ENCODE measurements at regions not wholly inside any gene's neighbourhood (a gene's known extent, or its start where the extent isn't known, plus 50 kb on each side); places are given as distances from the start of the nearest gene placed in this dataset.
A peak's percentile ranks its signal among the peaks of the same experiment; 100 is the strongest.
"Not testable (repeated sequence)": the region's sequence is repeated elsewhere in the genome, so short reads cannot be mapped to it uniquely, and the experiment has no call there.

DNA sequence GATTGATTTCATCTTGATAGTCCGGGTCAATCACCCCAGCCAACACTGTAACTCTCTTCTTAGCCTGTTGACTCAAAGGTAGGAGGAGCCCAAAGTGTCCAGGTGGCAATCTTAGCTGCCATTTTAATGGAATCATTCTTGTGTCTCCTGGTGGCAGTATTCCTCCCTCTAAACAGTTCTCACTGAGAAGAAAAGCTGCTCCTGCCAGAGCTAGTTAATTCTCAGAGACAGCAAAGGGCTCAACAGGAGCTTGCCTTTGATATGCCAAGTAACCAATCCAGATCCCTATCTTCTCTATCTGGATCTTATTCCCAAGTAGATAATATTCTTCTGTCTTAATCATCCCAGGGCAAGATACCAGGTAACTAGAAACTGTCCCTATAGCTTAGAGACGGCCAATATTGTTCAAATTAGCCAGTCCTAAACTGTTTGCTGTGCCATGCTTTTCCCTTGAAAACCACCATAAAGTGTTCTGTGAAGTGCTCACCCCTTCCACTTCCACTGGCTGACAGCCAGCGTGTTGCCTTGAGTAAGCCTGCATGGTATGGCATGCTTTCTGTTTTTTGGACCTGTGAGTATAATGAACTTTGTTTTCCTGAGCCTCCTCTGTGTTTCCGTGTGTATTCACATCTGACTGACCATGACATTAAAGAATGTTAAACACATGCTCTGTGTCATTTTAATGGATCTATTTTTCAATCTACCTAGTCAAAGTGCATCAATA is 463.7 kb upstream of the SLITRK5 start:
- DNase-seq (ENCODE audit: low read depth) = no peak

DNA sequence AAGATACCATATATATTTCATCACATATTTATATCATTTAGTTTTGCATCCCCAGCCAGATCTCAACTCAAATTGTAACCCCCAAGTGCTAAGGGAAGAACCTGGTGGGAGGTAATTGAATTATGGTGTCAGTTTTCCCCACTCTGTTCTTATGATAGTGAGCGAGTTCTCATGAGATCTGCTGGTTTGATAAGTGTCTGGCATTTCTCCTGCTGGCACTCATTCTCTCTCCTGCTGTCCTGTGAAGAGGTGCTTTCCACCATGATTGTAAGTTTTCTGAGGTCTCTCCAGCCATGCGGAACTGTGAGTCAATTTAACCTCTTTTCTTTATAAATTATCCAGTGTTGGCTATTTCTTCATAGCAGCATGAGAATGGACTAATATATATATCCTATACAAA is 462.5 kb upstream of the SLITRK5 start:
- no peak for DNase-seq (ENCODE audit: low read depth)

DNA sequence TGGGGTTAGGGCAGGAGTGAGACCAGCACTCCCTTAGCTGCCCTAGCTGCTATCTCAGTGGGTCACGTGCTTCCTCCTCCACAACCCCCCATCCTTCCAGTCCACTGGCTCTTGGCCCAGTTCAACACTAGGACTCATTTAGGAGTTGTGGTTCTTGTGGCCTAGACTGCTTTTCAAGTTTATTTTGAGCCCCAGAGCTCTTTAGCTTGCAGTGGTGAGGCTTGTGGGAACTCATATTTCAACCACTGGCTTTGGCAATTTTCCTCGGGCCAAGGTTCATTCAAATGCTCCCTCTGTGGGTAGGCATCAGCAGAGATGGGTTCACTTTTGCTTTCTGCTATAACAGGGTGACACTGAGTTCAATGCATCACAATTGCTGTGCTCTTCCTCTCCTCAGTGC is 436.2 kb upstream of the SLITRK5 start:
- no peak for DNase-seq (ENCODE audit: low read depth)

DNA sequence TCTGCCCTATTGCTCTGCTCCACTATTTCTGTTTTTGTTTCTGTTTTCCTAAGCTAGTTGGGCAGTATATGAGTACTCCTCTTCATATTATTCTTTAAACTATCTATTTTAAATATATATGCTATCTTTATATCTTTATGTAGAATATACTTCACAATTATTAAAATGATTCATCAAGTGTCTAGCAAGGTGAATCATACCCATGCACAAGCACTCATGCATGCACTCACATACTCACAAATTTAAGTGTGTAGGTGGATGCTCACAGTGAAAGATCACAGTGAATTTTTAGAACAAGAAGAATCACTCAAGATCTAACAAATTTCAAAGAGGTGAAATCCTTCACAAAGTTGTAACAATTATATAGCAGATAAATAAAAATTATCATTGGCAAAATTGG is 435.6 kb upstream of the SLITRK5 start:
- DNase-seq (ENCODE audit: low read depth) = no peak

DNA sequence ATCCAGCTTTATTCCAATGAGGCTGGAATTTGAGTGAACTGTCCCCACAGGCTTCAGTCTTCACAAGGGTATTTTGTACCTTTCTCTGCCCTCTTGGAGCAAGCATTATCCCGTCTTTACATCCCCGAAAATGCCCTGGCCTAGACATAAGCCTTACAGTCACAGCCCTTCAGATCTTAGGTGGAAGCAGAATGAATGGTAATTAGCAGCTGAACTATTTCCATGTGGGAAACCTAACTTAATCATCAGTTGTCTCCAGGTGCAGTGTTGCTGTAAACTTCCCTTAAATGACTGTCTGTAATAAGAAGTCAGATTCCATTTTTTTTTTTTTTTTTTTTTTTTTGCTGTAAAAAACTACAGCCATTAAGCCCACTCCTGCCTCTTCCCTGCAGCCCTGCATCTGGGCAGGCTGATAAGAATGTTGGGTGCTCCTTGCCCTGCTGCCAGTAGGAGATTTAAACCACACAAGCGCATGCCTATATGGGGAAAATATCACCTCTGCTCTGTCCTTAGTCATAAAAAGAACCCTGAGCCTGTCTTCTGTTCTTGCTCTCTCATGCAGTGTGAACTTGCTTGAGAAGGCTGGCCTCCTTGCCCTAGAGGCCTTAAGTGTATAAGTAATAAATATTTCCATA is 426.8 kb upstream of the SLITRK5 start:
- DNase-seq (ENCODE audit: low read depth) = no peak

DNA sequence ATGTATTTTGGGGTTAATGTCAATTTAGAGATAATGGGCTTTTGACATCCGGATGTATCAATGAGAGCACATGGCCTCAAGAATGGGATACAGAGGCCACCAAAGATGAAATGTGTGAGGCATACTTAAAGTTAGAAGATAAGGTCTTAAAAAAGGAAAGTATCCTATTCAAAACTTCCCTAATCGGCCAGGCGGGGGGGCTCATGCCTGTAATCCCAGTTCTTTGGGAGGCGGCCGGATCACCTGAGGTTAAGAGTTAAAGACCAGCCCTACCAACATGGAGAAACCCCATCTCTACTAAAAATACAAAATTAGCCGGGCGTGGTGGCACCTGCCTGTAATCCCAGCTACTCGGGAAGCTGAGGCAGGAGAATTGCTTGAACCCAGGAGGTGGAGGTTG is 421.3 kb upstream of the SLITRK5 start:
- not testable (repeated sequence) for DNase-seq (ENCODE audit: low read depth)

DNA sequence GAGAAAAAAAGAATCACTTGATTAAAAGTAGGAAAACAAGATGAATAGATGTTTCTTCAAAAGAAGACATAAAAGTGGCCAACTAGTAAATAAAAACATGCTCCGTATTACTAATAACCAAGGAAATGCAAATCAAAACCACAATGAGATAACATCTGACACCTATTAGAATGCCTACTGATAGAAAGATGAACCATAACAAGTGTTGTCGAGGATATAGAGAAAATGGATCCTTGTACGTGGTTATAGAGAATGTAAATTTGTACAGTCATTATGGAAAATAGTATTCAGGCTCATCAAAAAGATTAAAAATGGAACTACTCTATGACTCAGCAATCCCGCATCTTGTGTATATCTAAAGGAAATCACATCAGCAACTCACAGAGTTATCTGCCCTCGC is 415.8 kb upstream of the SLITRK5 start:
- no peak for DNase-seq (ENCODE audit: low read depth)

DNA sequence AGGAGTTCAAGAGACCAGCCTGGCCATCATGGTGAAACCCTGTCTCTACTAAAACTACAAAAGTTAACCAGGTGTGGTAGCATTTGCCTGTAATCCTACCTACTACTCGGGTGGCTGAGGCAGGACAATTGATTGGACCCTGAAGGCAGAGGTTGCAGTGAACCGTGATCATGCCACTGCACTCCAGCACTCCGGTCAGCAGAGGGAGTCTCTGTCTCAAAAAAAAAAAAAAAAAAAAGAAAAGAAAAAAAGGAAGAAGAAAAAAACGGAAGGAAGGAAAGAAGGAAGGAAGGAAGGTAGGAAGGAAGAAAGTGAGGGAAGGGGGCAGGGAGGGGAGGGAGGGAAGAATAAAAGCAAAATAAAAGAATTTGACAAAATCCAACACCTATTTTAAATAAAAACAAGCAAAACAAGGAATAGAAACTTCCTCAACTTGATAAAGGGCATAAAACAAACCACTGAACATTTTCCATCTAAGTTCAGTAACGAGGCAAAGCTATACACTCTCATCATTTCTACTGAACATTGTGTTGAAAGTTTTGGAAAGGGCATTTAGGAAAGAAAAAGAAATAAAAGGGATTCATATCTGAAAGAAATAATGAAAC is 411.6 kb upstream of the SLITRK5 start:
- DNase-seq (ENCODE audit: low read depth) = no peak

DNA sequence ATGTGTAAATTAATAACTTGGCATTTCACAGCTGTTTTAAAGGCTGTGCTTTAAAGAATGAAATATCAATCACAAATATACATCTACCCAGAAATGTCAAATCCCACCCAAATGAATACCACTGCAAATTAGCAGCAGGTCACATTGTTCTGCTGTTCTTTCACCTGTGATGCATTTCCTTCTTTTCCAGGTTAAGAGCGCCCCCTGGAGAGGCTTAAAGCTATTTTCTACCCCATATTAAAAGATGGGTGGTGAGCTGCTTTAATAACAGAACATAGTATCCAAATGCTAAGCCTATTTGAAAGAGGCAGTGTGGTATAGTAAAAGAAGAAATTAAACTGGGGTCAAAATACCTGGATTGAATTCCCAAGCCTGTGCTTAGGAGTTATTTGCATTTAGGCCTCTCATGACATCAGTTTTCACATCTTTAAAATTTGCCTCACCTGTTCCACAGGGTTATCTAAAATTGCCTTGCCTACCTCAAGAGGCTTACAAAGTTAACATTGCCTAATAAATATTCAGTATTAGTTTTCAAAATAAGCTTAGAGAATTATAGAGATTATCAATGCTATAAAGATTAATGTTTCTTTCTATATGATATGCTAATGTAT is 396.9 kb upstream of the SLITRK5 start:
- peak; percentile 1 for DNase-seq (ENCODE audit: low read depth)

DNA sequence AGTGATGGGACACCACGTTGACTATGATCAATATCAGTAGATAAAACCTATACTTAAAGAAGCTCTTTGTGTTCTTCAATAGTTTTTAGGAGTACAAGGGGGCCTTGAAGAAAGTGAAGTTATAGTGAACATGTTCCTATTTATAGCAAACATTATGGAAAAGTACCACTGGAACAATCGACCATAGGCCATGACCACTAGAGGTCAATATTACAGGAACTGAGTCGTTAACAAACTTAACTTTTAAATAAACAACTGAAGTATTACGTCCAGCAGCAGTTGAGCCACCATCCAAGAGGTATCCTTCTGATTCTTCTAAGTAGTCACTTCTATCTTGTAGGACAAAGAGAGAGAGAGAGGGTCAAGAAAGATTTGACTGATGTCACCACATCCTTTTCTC is 391.0 kb upstream of the SLITRK5 start:
- DNase-seq (ENCODE audit: low read depth) = no peak

DNA sequence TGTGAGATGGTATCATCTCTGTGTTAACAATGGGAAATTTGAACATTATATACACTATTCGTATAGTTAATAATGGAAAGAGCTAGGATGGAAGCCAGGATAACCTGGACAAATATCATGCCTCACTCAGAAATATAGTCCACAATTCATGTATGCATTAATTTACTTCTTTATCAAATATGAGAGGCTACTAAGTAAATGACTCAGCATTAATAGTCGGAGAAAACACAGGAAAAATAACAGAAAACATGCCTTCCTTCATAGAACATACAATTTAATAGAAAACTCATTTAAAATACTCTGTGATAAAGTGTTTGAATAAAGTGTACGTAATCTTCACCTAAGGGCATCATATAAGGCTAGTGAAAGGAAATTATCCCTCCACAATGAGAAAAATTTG is 383.4 kb upstream of the SLITRK5 start:
- DNase-seq (ENCODE audit: low read depth) = no peak

DNA sequence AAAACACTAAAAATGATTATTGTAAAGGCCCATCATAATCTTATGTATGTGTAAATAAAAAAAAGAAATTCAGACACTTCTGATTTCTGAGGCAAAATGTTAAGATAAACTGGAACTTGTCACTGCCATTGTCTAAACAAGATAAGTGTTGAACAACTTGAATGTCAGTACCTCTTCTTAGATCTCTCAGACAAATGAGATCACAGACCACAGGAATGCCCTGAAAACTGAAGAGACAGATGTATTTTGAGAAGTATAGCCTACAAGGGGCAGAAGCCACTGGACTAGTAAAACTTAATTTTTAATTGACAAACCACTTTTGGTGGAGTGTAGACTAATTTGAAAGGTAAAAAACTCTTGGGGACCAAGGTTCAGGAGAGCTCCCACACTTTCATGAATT is 375.5 kb upstream of the SLITRK5 start:
- DNase-seq (ENCODE audit: low read depth) = no peak

DNA sequence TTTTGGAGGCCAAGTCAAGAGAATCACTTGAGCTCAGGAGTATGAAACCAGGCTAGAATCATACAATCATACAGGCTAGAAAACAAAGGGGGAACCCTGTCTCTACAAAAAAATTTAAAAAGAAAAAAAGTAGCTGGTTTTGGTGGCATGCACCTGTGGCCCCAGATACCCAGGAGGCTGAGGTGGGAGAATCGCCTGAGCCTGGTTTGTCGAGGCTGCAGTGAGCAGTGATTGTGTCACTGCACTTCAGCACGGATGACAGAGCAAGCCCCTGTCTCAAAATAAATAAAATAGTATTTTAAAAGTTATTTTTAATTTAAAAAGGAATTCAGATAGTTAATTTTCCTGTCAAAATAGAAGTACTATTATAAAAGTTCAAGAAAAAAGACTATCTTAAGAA is 369.1 kb upstream of the SLITRK5 start:
- DNase-seq (ENCODE audit: low read depth) = no peak

DNA sequence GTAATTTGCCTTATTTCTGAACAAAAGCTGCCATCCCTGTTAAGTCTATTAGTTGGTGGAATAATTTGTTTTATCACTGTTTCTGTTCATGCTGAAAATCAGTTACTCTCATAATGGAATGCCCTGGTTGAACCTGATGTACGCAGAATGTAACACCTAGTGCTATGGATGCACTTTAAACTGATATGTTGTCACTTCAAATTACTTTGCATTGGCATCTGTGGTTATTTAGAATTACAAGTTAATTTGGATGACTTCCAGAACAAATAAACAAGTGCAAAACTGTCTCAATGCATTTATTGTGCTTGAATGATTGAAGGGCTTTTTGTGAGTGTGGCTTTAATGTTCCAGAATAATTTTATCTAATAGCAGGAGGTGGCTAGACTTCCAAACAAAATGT is 368.2 kb upstream of the SLITRK5 start:
- DNase-seq (ENCODE audit: low read depth) = no peak

DNA sequence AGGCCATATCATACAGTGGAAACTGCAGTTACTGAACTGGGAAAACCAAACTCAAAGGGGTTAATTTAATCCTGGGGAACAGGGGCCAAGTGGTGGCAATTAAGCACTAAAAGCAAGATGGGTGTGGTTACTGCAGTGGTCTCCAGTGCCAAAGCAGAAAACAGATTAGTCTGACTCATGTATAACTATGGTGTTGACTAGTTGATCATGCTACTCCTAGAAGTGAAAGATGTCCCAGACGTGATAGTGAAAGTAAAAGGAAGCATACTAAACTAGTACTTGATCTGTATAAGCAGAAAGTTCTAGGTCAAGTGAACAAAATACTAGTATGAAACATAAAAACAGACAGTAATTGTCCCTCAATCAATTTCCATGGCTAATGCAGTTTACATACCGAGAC is 360.0 kb upstream of the SLITRK5 start:
- no peak for DNase-seq (ENCODE audit: low read depth)

DNA sequence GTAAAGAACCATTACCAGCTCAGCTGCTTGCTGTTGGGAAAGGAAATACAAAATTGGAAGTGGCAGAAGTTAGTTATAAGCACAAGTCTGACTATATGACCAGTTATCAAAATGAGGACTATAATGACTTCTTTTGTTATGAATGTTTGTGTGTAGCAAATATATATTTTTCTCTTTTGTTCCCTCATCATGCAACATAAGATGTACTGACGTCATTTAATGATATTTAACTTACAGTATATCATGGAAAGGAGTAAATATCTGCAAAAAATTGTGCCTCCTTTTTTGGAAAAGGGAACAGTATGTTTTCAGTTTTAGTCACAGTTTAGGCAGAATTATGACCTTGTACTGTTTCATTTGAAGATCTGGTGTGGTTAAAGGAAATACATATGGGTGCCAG is 356.3 kb upstream of the SLITRK5 start:
- no peak for DNase-seq (ENCODE audit: low read depth)

DNA sequence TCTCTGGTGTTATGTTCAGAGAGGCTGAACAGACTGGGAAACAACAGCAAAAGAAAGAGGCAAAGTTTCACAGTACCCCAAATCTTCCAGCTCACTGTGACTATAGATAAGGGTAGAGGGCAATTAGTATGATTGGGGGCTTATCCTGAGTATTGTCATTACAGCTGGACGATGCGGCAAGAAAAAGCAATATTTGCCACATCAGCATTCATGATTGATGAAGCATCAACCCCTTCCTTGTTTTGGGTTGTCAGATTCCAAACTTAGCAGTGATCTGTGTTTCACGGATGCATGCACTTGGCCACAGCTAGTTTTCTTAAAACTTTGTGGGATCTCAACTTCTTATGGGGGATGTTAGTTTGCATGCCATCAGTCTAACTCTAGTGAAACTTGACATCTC is 348.8 kb upstream of the SLITRK5 start:
- DNase-seq (ENCODE audit: low read depth) = no peak

DNA sequence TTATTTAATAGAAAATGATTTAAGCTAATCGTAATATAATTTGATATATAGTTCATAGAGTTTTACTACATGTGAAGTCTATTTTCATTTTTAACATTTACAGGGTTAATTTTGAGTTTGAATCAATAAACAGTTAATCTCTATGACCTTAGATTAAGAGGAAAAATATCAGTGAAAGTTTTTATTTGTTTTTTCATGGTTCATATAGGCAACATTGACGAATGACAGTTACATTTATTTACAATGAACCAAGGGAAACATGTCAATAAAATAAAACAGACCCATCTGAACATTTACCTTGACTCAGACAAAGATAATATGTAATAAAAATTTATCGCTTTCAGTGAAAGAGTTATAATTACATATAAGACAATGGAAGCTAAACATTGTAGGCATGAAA is 346.6 kb upstream of the SLITRK5 start:
- DNase-seq (ENCODE audit: low read depth) = no peak

DNA sequence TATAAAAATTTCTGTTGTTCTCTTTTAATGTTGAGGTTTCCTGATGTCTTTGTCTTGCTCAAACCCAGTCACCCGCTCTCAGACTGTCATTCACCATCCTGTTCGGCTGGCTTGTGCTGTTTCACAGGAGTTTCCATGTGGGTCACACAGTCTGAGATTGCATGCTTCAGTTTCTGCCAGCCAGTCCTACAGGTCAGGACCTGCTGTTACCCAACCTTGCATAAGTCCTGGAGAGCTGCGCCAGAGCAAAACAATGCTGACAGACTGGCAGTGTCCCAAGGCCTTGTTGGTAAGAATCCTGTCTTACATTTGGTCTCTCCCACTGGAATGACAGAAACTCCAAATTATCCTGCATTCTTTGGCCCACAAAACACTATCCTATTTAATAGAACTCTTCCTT is 340.0 kb upstream of the SLITRK5 start:
- DNase-seq (ENCODE audit: low read depth) = no peak

DNA sequence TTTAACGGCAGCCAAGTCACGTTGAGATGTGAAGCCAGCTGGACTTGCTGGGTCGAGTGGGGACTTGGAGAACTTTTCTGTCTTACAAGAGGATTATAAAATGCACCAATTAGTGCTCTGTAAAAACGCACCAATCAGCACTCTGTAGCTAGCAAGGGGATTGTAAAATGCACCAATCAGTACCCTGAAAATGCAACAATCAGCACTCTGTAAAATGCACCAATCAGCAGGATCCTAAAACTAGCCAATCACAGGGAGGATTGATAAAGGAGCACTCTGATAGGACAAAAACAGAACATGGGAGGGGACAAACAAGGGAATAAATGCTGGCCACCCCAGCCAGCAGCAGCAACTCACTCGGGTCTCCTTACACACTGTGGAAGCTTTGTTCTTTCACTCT is 337.6 kb upstream of the SLITRK5 start:
- no peak for DNase-seq (ENCODE audit: low read depth)

DNA sequence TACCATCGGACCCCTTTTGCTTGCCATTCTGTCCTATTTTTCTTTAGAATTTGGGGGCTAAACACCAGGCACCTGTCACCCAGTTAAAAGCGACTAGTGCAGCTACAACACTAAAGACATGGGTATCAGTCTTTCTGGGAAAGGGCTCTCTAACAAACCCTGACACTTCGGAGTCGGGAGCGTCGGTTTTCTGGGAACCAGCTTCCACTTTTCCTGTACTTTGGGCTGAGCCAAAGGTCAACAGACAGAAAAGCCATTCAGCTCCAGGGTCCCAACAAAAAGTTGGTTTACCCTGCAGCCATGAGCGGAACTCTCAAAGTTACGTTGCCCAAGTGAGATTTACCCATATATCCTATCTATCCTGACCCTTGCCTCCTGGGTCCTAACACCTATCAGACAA is 337.0 kb upstream of the SLITRK5 start:
- DNase-seq (ENCODE audit: low read depth) = no peak

DNA sequence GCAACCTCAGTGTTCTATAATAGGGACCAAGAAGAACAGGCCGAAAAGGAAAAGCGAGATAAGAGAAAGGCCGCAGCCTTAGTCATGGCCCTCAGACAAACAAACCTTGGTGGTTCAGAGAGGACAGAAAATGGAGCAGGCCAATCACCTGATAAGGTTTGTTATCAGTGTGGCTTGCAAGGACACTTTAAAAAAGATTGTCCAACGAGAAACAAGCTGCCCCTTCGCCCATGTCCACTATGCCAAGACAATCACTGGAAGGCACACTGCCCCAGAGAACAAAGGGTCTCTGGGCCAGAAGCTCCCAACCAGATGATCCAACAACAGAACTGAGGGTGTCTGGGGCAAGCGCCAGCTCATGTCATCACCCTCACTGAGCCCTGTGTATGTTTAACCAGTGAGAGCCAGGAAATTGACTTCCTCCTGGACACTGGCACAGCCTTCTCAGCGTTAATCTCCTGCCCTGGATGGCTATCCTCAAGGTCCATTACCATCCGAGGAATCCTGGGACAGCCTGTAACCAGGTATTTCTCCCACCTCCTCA is 334.8 kb upstream of the SLITRK5 start:
- DNase-seq (ENCODE audit: low read depth) = not testable (repeated sequence)

DNA sequence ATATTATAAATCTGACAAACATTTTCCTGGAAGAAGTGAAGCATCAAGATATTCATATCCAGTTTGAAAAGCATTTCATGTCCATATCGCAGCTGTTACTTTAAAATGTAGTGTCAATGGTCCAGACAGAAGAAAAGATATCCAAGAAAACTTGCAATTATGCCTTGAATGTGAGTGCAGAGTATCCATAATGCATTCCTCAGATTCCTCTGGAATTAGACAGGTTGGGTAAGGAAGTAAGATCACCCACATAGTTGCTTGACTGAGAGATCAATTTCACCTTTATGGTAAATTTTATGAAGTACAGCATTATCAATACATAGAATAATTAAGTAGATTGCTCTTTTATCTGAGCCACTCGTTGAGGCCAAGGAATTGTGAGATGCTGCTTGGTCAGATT is 327.0 kb upstream of the SLITRK5 start:
- no peak for DNase-seq (ENCODE audit: low read depth)
